Endothelial cell (in vitro differentiated cells): ENCODE measurements at regions not wholly inside any gene's neighbourhood (a gene's known extent, or its start where the extent isn't known, plus 50 kb on each side); places are given as distances from the start of the nearest gene placed in this dataset.
"Not testable (repeated sequence)": the region's sequence is repeated elsewhere in the genome, so short reads cannot be mapped to it uniquely, and the experiment has no call there.

Experiments used
- DNase-seq: peaks from one replicate; pipeline ENCODE4 v3.0.0; 2021; ENCODE audit warnings: low spot score
- H3K27ac Mint-ChIP-seq: one replicate; pipeline ENCODE4 v1.8.0; 2021; ENCODE audit warnings: mixed read lengths, inconsistent platforms; ENCODE audit not compliant: unreplicated experiment
- H3K27me3 Mint-ChIP-seq: one replicate; pipeline ENCODE4 v1.8.0; 2021; ENCODE audit warnings: mild to moderate bottlenecking, moderate library complexity, mixed read lengths, inconsistent platforms; ENCODE audit not compliant: unreplicated experiment
- H3K36me3 Mint-ChIP-seq: one replicate; pipeline ENCODE4 v1.8.0; 2021; ENCODE audit warnings: mild to moderate bottlenecking, low read depth, mixed read lengths, inconsistent platforms; ENCODE audit not compliant: unreplicated experiment
- H3K4me1 Mint-ChIP-seq: one replicate; pipeline ENCODE4 v1.8.0; 2021; ENCODE audit warnings: mild to moderate bottlenecking, mixed read lengths, inconsistent platforms; ENCODE audit not compliant: unreplicated experiment
- H3K4me3 Mint-ChIP-seq: one replicate; pipeline ENCODE4 v1.8.0; 2021; ENCODE audit warnings: mild to moderate bottlenecking, mixed read lengths, inconsistent platforms; ENCODE audit not compliant: unreplicated experiment
- H3K9me3 Mint-ChIP-seq: one replicate; pipeline ENCODE4 v1.8.0; 2021; ENCODE audit warnings: mixed read lengths, inconsistent platforms; ENCODE audit not compliant: unreplicated experiment
- TF ChIP-seq, protein P1 (sequence below): fragments of 200-600 bp; sonication (generic); IDR thresholded peaks from one replicate; pipeline ENCODE4 v1.5.0; 2021; ENCODE audit warnings: antibody characterized with exemption; ENCODE audit not compliant: unreplicated experiment

- no peaks in the 10 kb centered on the region for H3K36me3 Mint-ChIP-seq
- no peak for DNase-seq
- TF ChIP-seq, protein P1, sequence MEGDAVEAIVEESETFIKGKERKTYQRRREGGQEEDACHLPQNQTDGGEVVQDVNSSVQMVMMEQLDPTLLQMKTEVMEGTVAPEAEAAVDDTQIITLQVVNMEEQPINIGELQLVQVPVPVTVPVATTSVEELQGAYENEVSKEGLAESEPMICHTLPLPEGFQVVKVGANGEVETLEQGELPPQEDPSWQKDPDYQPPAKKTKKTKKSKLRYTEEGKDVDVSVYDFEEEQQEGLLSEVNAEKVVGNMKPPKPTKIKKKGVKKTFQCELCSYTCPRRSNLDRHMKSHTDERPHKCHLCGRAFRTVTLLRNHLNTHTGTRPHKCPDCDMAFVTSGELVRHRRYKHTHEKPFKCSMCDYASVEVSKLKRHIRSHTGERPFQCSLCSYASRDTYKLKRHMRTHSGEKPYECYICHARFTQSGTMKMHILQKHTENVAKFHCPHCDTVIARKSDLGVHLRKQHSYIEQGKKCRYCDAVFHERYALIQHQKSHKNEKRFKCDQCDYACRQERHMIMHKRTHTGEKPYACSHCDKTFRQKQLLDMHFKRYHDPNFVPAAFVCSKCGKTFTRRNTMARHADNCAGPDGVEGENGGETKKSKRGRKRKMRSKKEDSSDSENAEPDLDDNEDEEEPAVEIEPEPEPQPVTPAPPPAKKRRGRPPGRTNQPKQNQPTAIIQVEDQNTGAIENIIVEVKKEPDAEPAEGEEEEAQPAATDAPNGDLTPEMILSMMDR: no peak
- no peak overlapping the region for H3K4me3 Mint-ChIP-seq
- H3K9me3 Mint-ChIP-seq: peaks cover 4% of the 10 kb centered on the region
- H3K4me1 Mint-ChIP-seq: no peaks in the 10 kb centered on the region
- peaks cover 1% of the 10 kb centered on the region for H3K27me3 Mint-ChIP-seq
- no peak overlapping the region for H3K27ac Mint-ChIP-seq
Measured at GRCh38 chr1:241432241-241432640, 75.2 kb upstream of the RGS7 start.

GRCh38 chr1:241425091-241425490 is 68.1 kb upstream of the RGS7 start:
- H3K4me3 Mint-ChIP-seq: peak overlapping the region; percentile 85
- DNase-seq, H3K36me3 Mint-ChIP-seq, H3K9me3 Mint-ChIP-seq, H3K27me3 Mint-ChIP-seq, H3K4me1 Mint-ChIP-seq, H3K27ac Mint-ChIP-seq: not testable (repeated sequence)

DNA sequence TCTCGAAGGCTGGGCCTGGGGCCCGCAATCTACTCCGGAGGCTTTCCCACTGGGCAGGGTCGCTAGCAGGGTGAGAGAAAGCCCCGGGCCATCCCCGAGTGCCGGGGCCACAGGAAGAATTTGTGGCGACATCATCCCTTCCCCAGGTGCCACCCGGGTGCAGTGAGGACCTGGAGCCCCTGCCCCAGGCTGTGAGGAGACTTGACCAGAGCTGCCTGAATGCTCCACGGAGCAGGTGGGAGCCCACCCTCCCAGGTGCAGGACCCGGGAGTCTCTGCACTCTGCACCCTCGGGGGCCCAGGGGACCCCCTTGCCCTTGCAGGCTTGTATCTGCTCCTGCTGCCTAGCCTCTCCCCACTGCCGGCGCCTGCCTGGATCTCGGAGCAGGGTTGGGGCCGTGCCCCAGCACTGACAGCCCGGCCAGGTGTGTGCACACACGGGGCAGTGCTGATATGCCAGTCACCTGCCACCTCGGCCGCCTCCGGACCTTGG is 67.5 kb upstream of the RGS7 start:
- Mint-ChIP-seq H3K4me3 (no peak overlapping the region), H3K36me3 (no peaks in the 10 kb centered on the region), H3K27me3 (peaks cover 10% of the 10 kb centered on the region), H3K27ac (no peak overlapping the region), H3K9me3 (no peaks in the 10 kb centered on the region), H3K4me1 (no peaks in the 10 kb centered on the region)
- TF ChIP-seq, protein P1: no peak
- DNase-seq: peak; percentile 3

DNA sequence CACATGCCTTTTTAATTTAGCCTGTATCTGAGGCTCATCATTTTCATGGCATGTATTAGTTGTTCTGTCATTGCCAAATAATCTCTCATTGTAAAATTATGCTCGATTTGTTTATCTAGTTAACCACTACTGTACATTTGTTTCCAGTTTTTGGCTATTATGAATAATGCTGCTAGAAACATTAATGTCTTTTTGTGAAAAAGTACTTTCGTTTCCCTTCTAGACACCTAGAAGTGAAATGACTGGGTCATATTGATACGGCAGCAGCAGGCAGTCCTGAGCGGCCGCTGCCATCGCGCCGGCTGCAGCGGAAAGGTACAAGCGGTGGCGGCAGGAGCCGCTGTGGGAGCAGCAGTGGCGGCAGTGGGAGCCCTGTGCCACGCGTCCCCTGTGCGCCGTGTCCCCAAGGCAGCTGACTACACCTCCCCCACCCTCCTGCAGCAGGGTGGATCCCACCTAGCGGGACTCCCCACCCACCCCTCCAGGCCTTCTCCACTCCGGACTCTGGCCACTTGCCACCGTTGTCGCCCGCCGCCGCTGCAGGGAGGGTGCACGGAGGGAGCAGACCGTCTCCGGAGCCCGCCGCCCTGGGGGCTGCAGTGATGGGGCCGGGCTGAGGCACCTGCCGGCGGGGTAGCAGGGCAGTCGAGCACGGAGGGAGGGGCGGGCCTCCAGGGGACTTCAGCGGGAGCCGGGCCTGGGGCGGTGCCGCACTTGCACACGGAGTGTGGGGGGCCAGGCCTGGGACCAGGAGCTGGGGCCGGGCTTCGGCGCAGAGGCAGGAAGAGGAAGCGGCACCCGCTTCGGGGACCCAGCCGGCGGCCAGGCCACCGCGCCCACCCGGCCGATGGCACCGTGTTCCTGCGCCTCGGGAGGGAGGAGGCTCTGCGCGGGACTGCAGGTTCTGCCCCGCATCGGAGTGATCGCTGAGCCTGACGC is 66.8 kb upstream of the RGS7 start:
- Mint-ChIP-seq H3K4me1 (no peaks in the 10 kb centered on the region), H3K4me3 (peak overlapping the region; percentile 73), H3K9me3 (no peaks in the 10 kb centered on the region), H3K27ac (no peak overlapping the region), H3K36me3 (no peaks in the 10 kb centered on the region), H3K27me3 (peaks cover 10% of the 10 kb centered on the region)
- TF ChIP-seq, protein P1: no peak
- DNase-seq: peak; percentile 41

DNA sequence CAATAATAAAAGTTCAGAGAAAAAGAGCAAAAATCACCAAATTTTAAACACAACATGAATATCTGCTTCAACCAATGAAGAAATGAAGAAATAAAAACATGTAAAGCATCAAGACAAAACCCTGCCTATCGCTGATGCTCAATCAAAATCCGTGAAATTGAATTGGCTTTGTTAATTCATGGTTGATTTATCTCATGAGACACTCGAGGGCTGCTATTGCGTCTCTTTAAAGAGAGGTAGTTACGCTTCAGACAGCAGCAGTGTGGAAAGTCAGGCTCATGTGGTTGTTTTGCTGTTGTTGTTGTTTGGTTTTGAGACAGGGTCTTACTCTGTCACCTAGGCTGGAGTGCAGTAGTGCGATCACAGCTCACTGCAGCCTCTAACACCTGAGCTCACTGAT is 65.5 kb upstream of the RGS7 start:
- Mint-ChIP-seq H3K27me3 (peaks cover 10% of the 10 kb centered on the region), H3K9me3 (no peaks in the 10 kb centered on the region), H3K27ac (no peak overlapping the region), H3K4me3 (no peak overlapping the region), H3K36me3 (no peaks in the 10 kb centered on the region), H3K4me1 (no peaks in the 10 kb centered on the region)
- no peak for DNase-seq
- TF ChIP-seq, protein P1: no peak
